Neural progenitor cell (in vitro differentiated cells): ENCODE measurements at regions not wholly inside any gene's neighbourhood (a gene's known extent, or its start where the extent isn't known, plus 50 kb on each side); places are given as distances from the start of the nearest gene placed in this dataset.

Experiments used
- DNase-seq: peaks from one replicate; pipeline ENCODE4 v3.0.0-alpha.2; 2016; ENCODE audit warnings: low spot score
- H2AFZ ChIP-seq: fragments of 200-600 bp; sonication (generic); replicated peaks from 2 replicates; pipeline ENCODE4 v1.6.1; 2016; ENCODE audit warnings: antibody characterized with exemption
- H3F3A ChIP-seq: fragments of 200-600 bp; sonication (generic); 2 replicates; pipeline ENCODE4 v1.6.1; 2016; ENCODE audit warnings: antibody characterized with exemption, low read depth
- H3K27ac ChIP-seq: fragments of 200-600 bp; sonication (generic); 2 replicates; pipeline ENCODE4 v1.5.1; 2016; ENCODE audit warnings: mild to moderate bottlenecking
- H3K27me3 ChIP-seq: fragments of 200-600 bp; sonication (generic); 2 replicates; pipeline ENCODE4 v1.6.1; 2016; ENCODE audit warnings: mild to moderate bottlenecking, moderate library complexity
- H3K36me3 ChIP-seq: fragments of 200-600 bp; sonication (generic); 2 replicates; pipeline ENCODE4 v1.5.1; 2016
- H3K4me1 ChIP-seq: fragments of 200-600 bp; sonication (generic); 2 replicates; pipeline ENCODE4 v1.6.1; 2016; ENCODE audit warnings: mixed run types
- H3K4me2 ChIP-seq: fragments of 200-600 bp; sonication (generic); 2 replicates; pipeline ENCODE4 v1.6.1; 2016
- H3K4me3 ChIP-seq: fragments of 200-600 bp; sonication (generic); 2 replicates; pipeline ENCODE4 v1.5.1; 2016
- H3K79me2 ChIP-seq: fragments of 200-600 bp; sonication (generic); 2 replicates; pipeline ENCODE4 v1.6.1; 2016; ENCODE audit warnings: low read depth
- H3K9ac ChIP-seq: fragments of 200-600 bp; sonication (generic); 2 replicates; pipeline ENCODE4 v1.6.1; 2016
- H3K9me3 ChIP-seq: fragments of 200-600 bp; sonication (generic); 2 replicates; pipeline ENCODE4 v1.5.1; 2016; ENCODE audit warnings: low read depth
- H4K20me1 ChIP-seq: fragments of 200-600 bp; sonication (generic); 2 replicates; pipeline ENCODE4 v1.6.1; 2016; ENCODE audit warnings: low read depth
- H3K27ac Mint-ChIP-seq: 3 replicates; pipeline ENCODE4 v1.8.0; 2021; ENCODE audit warnings: mixed read lengths
- H3K27me3 Mint-ChIP-seq: 2 replicates; pipeline ENCODE4 v1.8.0; 2022; ENCODE audit warnings: low read depth, mild to moderate bottlenecking, inconsistent platforms, moderate library complexity, mixed read lengths; ENCODE audit not compliant: insufficient read depth
- H3K36me3 Mint-ChIP-seq: 3 replicates; pipeline ENCODE4 v1.8.0; 2021; ENCODE audit warnings: mixed read lengths
- H3K4me1 Mint-ChIP-seq: 3 replicates; pipeline ENCODE4 v1.8.0; 2021; ENCODE audit warnings: mixed read lengths
- H3K4me3 Mint-ChIP-seq: 3 replicates; pipeline ENCODE4 v1.8.0; 2021; ENCODE audit warnings: mild to moderate bottlenecking, moderate library complexity, mixed read lengths
- H3K9me3 Mint-ChIP-seq: 3 replicates; pipeline ENCODE4 v1.8.0; 2020; ENCODE audit warnings: mixed read lengths
- CTCF ChIP-seq: fragments of 200-600 bp; sonication (generic); IDR thresholded peaks from 2 replicates; pipeline ENCODE4 v1.5.1; 2017; ENCODE audit warnings: antibody characterized with exemption, mild to moderate bottlenecking
- EZH2 ChIP-seq: fragments of 200-600 bp; sonication (generic); IDR thresholded peaks from 2 replicates; pipeline ENCODE4 v1.6.1; 2017; ENCODE audit warnings: antibody characterized with exemption, mild to moderate bottlenecking, moderate library complexity
- EZH2phosphoT487 ChIP-seq: fragments of 200-600 bp; sonication (generic); IDR thresholded peaks from 2 replicates; pipeline ENCODE4 v1.6.1; 2017; ENCODE audit warnings: antibody characterized with exemption

- H3K36me3 Mint-ChIP-seq, result no peaks in the 10 kb centered on the region
- Histone ChIP-seq H2AFZ (no peak overlapping the region), H3K27me3 (no peaks in the 10 kb centered on the region), H3K4me3 (no peak overlapping the region), H3K36me3 (no peaks in the 10 kb centered on the region), H4K20me1 (no peaks in the 10 kb centered on the region), H3K4me1 (no peaks in the 10 kb centered on the region), H3K9ac (no peak overlapping the region), H3K27ac (no peak overlapping the region), H3K4me2 (no peak overlapping the region), H3F3A (no peaks in the 10 kb centered on the region), H3K79me2 (no peaks in the 10 kb centered on the region), H3K9me3 (no peaks in the 10 kb centered on the region)
- peaks cover 3% of the 10 kb centered on the region for H3K27me3 Mint-ChIP-seq
- H3K9me3 Mint-ChIP-seq, result no peaks in the 10 kb centered on the region
- no peaks in the 10 kb centered on the region for H3K4me1 Mint-ChIP-seq
- H3K4me3 Mint-ChIP-seq, result no peak overlapping the region
- H3K27ac Mint-ChIP-seq, result no peak overlapping the region
- TF ChIP-seq EZH2 (no peak), CTCF (no peak), EZH2phosphoT487 (no peak)
- no peak for DNase-seq
Measured at GRCh38 chr10:57679916-57680315, 587.8 kb downstream of the IPMK start.

- H3K27ac Mint-ChIP-seq, result no peak overlapping the region
- H3K36me3 ChIP-seq, result no peaks in the 10 kb centered on the region
- peaks cover 3% of the 10 kb centered on the region for H3K9me3 Mint-ChIP-seq
- no peak overlapping the region for H3K9ac ChIP-seq
- H3K4me1 Mint-ChIP-seq, result no peaks in the 10 kb centered on the region
- TF ChIP-seq CTCF, result no peak
- no peak for TF ChIP-seq EZH2
- no peak for TF ChIP-seq EZH2phosphoT487
- H3K27ac ChIP-seq, result no peak overlapping the region
- no peak overlapping the region for H3K4me3 ChIP-seq
- H2AFZ ChIP-seq, result no peak overlapping the region
- H3K36me3 Mint-ChIP-seq, result no peaks in the 10 kb centered on the region
- no peaks in the 10 kb centered on the region for H3K79me2 ChIP-seq
- no peak overlapping the region for H3K4me3 Mint-ChIP-seq
- H3F3A ChIP-seq, result no peaks in the 10 kb centered on the region
- no peaks in the 10 kb centered on the region for H3K4me1 ChIP-seq
- H3K9me3 ChIP-seq, result no peaks in the 10 kb centered on the region
- H3K27me3 ChIP-seq, result no peaks in the 10 kb centered on the region
- no peak for DNase-seq
- H4K20me1 ChIP-seq, result no peaks in the 10 kb centered on the region
- peaks cover 3% of the 10 kb centered on the region for H3K27me3 Mint-ChIP-seq
- no peak overlapping the region for H3K4me2 ChIP-seq
Measured at GRCh38 chr10:57675125-57675524, 592.6 kb downstream of the IPMK start.

- Histone ChIP-seq H3F3A (no peaks in the 10 kb centered on the region), H3K4me1 (no peaks in the 10 kb centered on the region), H2AFZ (no peak overlapping the region), H3K79me2 (no peaks in the 10 kb centered on the region), H3K4me2 (no peak overlapping the region), H3K9ac (no peak overlapping the region), H4K20me1 (no peaks in the 10 kb centered on the region), H3K4me3 (no peak overlapping the region), H3K9me3 (no peaks in the 10 kb centered on the region), H3K27ac (no peak overlapping the region), H3K36me3 (no peaks in the 10 kb centered on the region), H3K27me3 (no peaks in the 10 kb centered on the region)
- TF ChIP-seq CTCF, result no peak
- TF ChIP-seq EZH2phosphoT487, result no peak
- Mint-ChIP-seq H3K36me3 (no peaks in the 10 kb centered on the region), H3K27ac (no peak overlapping the region), H3K9me3 (peaks cover 3% of the 10 kb centered on the region), H3K27me3 (no peaks in the 10 kb centered on the region), H3K4me3 (no peak overlapping the region), H3K4me1 (no peaks in the 10 kb centered on the region)
- no peak for DNase-seq
Measured at GRCh38 chr10:57673446-57673960, 594.2 kb downstream of the IPMK start.
